Liver (tissue), 7 donors: ENCODE measurements at regions not wholly inside any gene's neighbourhood (a gene's known extent, or its start where the extent isn't known, plus 50 kb on each side); places are given as distances from the start of the nearest gene placed in this dataset.

Experiments
- DNase-seq: peaks from one replicate; pipeline ENCODE4 v3.0.0-alpha.2; 2017; ENCODE audit warnings: low spot score
- H3K27ac ChIP-seq, 2 donors: one replicate each; pipeline ENCODE4 v1.7.0; 2013; ENCODE audit warnings: inconsistent platforms in 2 of 2, low read length in 2 of 2, control low read depth in 1 of 2, low read depth in 1 of 2, mild to moderate bottlenecking in 1 of 2
- H3K27me3 ChIP-seq, 4 donors: one replicate each; pipeline versions ENCODE4 v1.6.1 to v1.7.0; 2013; ENCODE audit warnings: low read length in 3 of 4, inconsistent platforms in 1 of 4, mild to moderate bottlenecking in 1 of 4, moderate library complexity in 1 of 4; ENCODE audit not compliant: control insufficient read depth in 4 of 4, insufficient read depth in 4 of 4
- H3K36me3 ChIP-seq, 4 donors: one replicate each; pipeline versions ENCODE4 v1.6.1 to v1.7.0; 2013; ENCODE audit warnings: low read length in 3 of 4, mild to moderate bottlenecking in 3 of 4, low read depth in 1 of 4, moderate library complexity in 1 of 4; ENCODE audit not compliant: control insufficient read depth in 4 of 4, insufficient read depth in 3 of 4
- H3K4me1 ChIP-seq, 4 donors: one replicate each; pipeline versions ENCODE4 v1.6.1 to v1.7.0; 2013; ENCODE audit warnings: low read length in 3 of 4, mild to moderate bottlenecking in 3 of 4, moderate library complexity in 1 of 4; ENCODE audit not compliant: control insufficient read depth in 4 of 4, insufficient read depth in 4 of 4
- H3K4me3 ChIP-seq, 3 donors: one replicate each; pipeline versions ENCODE4 v1.6.1 to v1.7.0; 2013; ENCODE audit warnings: low read length in 3 of 3, control low read depth in 1 of 3, low read depth in 1 of 3, mild to moderate bottlenecking in 1 of 3
- H3K9ac ChIP-seq, 2 donors: one replicate each; pipeline ENCODE4 v1.7.0; 2013; ENCODE audit warnings: low read length in 2 of 2, mild to moderate bottlenecking in 2 of 2, moderate library complexity in 2 of 2, control low read depth in 1 of 2, low read depth in 1 of 2
- H3K9me3 ChIP-seq, 4 donors: one replicate each; pipeline versions ENCODE4 v1.6.1 to v1.7.0; 2013; ENCODE audit warnings: low read length in 3 of 4; ENCODE audit not compliant: control insufficient read depth in 4 of 4
- ATF3 ChIP-seq: IDR thresholded peaks from 2 replicates; pipeline ENCODE4 v1.6.1; 2016; ENCODE audit warnings: antibody characterized with exemption
- EGR1 ChIP-seq, 2 donors: IDR thresholded peaks; 2 replicates each; pipeline ENCODE4 v1.6.1; 2016 to 2018; ENCODE audit warnings: antibody characterized with exemption in 2 of 2, low read depth in 2 of 2
- FOXA1 ChIP-seq: IDR thresholded peaks from 2 replicates; pipeline ENCODE4 v1.6.1; 2016; ENCODE audit warnings: antibody characterized with exemption
- FOXA2 ChIP-seq: IDR thresholded peaks from 2 replicates; pipeline ENCODE4 v1.6.1; 2016; ENCODE audit warnings: antibody characterized with exemption
- GABPA ChIP-seq, 2 donors: IDR thresholded peaks in 1 of 2; conservative IDR thresholded peaks in 1 of 2; 2 replicates each; pipeline ENCODE4 v1.6.1; 2016; ENCODE audit warnings: antibody characterized with exemption in 2 of 2, mild to moderate bottlenecking in 1 of 2, moderate library complexity in 1 of 2
- HNF4A ChIP-seq, 2 donors: conservative IDR thresholded peaks; 2 replicates each; pipeline ENCODE4 v1.6.1; 2016; ENCODE audit warnings: antibody characterized with exemption in 2 of 2, mild to moderate bottlenecking in 2 of 2
- HNF4G ChIP-seq: IDR thresholded peaks from 2 replicates; pipeline ENCODE4 v1.6.1; 2016; ENCODE audit warnings: antibody characterized with exemption
- JUND ChIP-seq, 2 donors: IDR thresholded peaks; 2 replicates each; pipeline ENCODE4 v1.6.1; 2016; ENCODE audit warnings: antibody characterized with exemption in 2 of 2
- MAX ChIP-seq: IDR thresholded peaks from 2 replicates; pipeline ENCODE4 v1.6.1; 2016; ENCODE audit warnings: antibody characterized with exemption
- NR2F2 ChIP-seq: IDR thresholded peaks from 2 replicates; pipeline ENCODE4 v1.6.1; 2016; ENCODE audit warnings: antibody characterized with exemption
- RAD21 ChIP-seq, 2 donors: IDR thresholded peaks; 2 replicates each; pipeline ENCODE4 v1.6.1; 2016; ENCODE audit warnings: antibody characterized with exemption in 2 of 2, mild to moderate bottlenecking in 2 of 2
- REST ChIP-seq: IDR thresholded peaks from 2 replicates; pipeline ENCODE4 v1.6.1; 2016; ENCODE audit warnings: antibody characterized with exemption, mild to moderate bottlenecking
- RXRA ChIP-seq, 2 donors: IDR thresholded peaks; 2 replicates each; pipeline ENCODE4 v1.6.1; 2017 to 2018; ENCODE audit warnings: antibody characterized with exemption in 2 of 2, mild to moderate bottlenecking in 1 of 2
- SP1 ChIP-seq: IDR thresholded peaks from 2 replicates; pipeline ENCODE4 v1.6.1; 2018; ENCODE audit warnings: antibody characterized with exemption, mild to moderate bottlenecking
- TAF1 ChIP-seq: conservative IDR thresholded peaks from 2 replicates; pipeline ENCODE4 v1.6.1; 2016; ENCODE audit warnings: antibody characterized with exemption, mild to moderate bottlenecking
- YY1 ChIP-seq: IDR thresholded peaks from 2 replicates; pipeline ENCODE4 v1.6.1; 2016; ENCODE audit warnings: antibody characterized with exemption, mild to moderate bottlenecking
- ZBTB33 ChIP-seq: IDR thresholded peaks from 2 replicates; pipeline ENCODE4 v1.6.1; 2016; ENCODE audit warnings: antibody characterized with exemption
- WGBS: extraction: QIAGEN DNeasy Blood & Tissue Kit; methylation state at CpG from one replicate; pipeline ENCODE4 v1.1.7; 2013; 5-methylcytosine and 5-hydroxymethylcytosine counted together
- donor health status: healthy.
- donor health status: healthy.
- donor health status: healthy.
- donor health status: healthy.

- Histone ChIP-seq H3K4me3 (no peak overlapping the region), H3K4me1 (no peaks in the 10 kb centered on the region), H3K27ac (no peak overlapping the region), H3K36me3 (no peaks in the 10 kb centered on the region), H3K9ac (no peak overlapping the region), H3K27me3 (peaks cover 0 to 7% (median 2%) of the 10 kb centered on the region in 4 donors), H3K9me3 (no peaks in the 10 kb centered on the region)
- TF ChIP-seq HNF4A (conservative IDR thresholded peaks at IDR 0.05) (no peak), HNF4G (no peak), JUND (IDR thresholded peaks at IDR 0.05) (no peak), FOXA2 (no peak), YY1 (no peak), TAF1 (no peak), EGR1 (IDR thresholded peaks at IDR 0.05; ENCODE audit: low read depth in 2 of 2) (no peak), SP1 (no peak), ZBTB33 (no peak), MAX (no peak), GABPA (IDR thresholded peaks at IDR 0.05 in 1 of 2, conservative IDR thresholded peaks at IDR 0.05 in 1 of 2) (no peak), RXRA (IDR thresholded peaks at IDR 0.05) (no peak), RAD21 (IDR thresholded peaks at IDR 0.05) (no peak), ATF3 (no peak), REST (no peak), NR2F2 (no peak), FOXA1 (no peak)
- no peak for DNase-seq
- 91% methylated on average over 2 of the region's 2 CpGs for WGBS
Measured at GRCh38 chr2:222064286-222064685, 234.5 kb downstream of the PAX3 start.

GRCh38 chr2:222058819-222059445, 239.9 kb downstream of the PAX3 start:
- peaks cover 0 to 12% (median 6%) of the 10 kb centered on the region in 4 donors for H3K27me3 ChIP-seq

More at GRCh38 chr2:222058819-222059445, 239.9 kb downstream of the PAX3 start:
- H3K9me3 ChIP-seq = no peaks in the 10 kb centered on the region
- no peak overlapping the region for H3K4me3 ChIP-seq
- H3K36me3 ChIP-seq = no peaks in the 10 kb centered on the region
- no peak overlapping the region for H3K27ac ChIP-seq
- no peaks in the 10 kb centered on the region for H3K4me1 ChIP-seq
- 57% methylated on average over 2 of the region's 2 CpGs for WGBS
- DNase-seq = no peak
- TF ChIP-seq HNF4G = no peak
- no peak for TF ChIP-seq RXRA (IDR thresholded peaks at IDR 0.05)
- H3K9ac ChIP-seq = no peak overlapping the region
